Liver (tissue), 3 donors: ENCODE measurements at regions not wholly inside any gene's neighbourhood (a gene's known extent, or its start where the extent isn't known, plus 50 kb on each side); places are given as distances from the start of the nearest gene placed in this dataset.

Source experiments
- GABPA ChIP-seq, 2 donors: IDR thresholded peaks in 1 of 2; conservative IDR thresholded peaks in 1 of 2; 2 replicates each; pipeline ENCODE4 v1.6.1; 2016; ENCODE audit warnings: antibody characterized with exemption in 2 of 2, mild to moderate bottlenecking in 1 of 2, moderate library complexity in 1 of 2
- JUND ChIP-seq, 2 donors: IDR thresholded peaks; 2 replicates each; pipeline ENCODE4 v1.6.1; 2016; ENCODE audit warnings: antibody characterized with exemption in 2 of 2
- MAX ChIP-seq: IDR thresholded peaks from 2 replicates; pipeline ENCODE4 v1.6.1; 2016; ENCODE audit warnings: antibody characterized with exemption
- ZBTB33 ChIP-seq: IDR thresholded peaks from 2 replicates; pipeline ENCODE4 v1.6.1; 2016; ENCODE audit warnings: antibody characterized with exemption
- TF ChIP-seq, protein P1 (sequence below): IDR thresholded peaks from 2 replicates; pipeline ENCODE4 v1.6.1; 2016; ENCODE audit warnings: antibody characterized with exemption, mild to moderate bottlenecking
- TF ChIP-seq, protein P2 (sequence below): fragments of 150-350 bp; IDR thresholded peaks from 2 replicates; pipeline ENCODE4 v1.5.1; 2017; ENCODE audit warnings: improper control_type of control experiment, low read depth, low read length; ENCODE audit not compliant: missing input control
- donor health status: healthy.
- donor health status: healthy.

DNA sequence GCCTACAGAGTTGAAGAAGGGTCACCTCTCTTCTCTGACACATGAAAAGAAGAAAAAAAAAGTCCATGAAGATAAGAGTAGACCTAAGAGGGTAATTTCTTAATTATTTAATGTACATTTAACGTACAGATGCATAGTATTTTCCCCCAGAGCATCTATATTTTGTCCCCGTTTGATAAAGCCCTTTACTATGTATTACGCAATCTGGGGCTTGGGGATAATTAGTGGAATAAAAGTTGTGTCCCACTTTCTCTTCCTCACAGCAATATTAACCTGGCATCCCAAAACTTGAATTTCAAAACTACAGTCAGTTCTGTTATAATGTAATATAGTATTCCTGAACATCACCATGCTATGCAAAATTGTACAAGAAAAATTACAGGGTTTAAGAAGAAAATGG, 254.1 kb downstream of the SUCLG1 start:
- TF ChIP-seq, protein P1, sequence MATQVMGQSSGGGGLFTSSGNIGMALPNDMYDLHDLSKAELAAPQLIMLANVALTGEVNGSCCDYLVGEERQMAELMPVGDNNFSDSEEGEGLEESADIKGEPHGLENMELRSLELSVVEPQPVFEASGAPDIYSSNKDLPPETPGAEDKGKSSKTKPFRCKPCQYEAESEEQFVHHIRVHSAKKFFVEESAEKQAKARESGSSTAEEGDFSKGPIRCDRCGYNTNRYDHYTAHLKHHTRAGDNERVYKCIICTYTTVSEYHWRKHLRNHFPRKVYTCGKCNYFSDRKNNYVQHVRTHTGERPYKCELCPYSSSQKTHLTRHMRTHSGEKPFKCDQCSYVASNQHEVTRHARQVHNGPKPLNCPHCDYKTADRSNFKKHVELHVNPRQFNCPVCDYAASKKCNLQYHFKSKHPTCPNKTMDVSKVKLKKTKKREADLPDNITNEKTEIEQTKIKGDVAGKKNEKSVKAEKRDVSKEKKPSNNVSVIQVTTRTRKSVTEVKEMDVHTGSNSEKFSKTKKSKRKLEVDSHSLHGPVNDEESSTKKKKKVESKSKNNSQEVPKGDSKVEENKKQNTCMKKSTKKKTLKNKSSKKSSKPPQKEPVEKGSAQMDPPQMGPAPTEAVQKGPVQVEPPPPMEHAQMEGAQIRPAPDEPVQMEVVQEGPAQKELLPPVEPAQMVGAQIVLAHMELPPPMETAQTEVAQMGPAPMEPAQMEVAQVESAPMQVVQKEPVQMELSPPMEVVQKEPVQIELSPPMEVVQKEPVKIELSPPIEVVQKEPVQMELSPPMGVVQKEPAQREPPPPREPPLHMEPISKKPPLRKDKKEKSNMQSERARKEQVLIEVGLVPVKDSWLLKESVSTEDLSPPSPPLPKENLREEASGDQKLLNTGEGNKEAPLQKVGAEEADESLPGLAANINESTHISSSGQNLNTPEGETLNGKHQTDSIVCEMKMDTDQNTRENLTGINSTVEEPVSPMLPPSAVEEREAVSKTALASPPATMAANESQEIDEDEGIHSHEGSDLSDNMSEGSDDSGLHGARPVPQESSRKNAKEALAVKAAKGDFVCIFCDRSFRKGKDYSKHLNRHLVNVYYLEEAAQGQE, result no peak
- no peak for TF ChIP-seq ZBTB33
- TF ChIP-seq, protein P2, sequence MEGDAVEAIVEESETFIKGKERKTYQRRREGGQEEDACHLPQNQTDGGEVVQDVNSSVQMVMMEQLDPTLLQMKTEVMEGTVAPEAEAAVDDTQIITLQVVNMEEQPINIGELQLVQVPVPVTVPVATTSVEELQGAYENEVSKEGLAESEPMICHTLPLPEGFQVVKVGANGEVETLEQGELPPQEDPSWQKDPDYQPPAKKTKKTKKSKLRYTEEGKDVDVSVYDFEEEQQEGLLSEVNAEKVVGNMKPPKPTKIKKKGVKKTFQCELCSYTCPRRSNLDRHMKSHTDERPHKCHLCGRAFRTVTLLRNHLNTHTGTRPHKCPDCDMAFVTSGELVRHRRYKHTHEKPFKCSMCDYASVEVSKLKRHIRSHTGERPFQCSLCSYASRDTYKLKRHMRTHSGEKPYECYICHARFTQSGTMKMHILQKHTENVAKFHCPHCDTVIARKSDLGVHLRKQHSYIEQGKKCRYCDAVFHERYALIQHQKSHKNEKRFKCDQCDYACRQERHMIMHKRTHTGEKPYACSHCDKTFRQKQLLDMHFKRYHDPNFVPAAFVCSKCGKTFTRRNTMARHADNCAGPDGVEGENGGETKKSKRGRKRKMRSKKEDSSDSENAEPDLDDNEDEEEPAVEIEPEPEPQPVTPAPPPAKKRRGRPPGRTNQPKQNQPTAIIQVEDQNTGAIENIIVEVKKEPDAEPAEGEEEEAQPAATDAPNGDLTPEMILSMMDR, result no peak
- no peak for TF ChIP-seq GABPA (IDR thresholded peaks at IDR 0.05 in 1 of 2, conservative IDR thresholded peaks at IDR 0.05 in 1 of 2)
- no peak for TF ChIP-seq MAX
- TF ChIP-seq JUND (IDR thresholded peaks at IDR 0.05), result no peak
